Endodermal cell (in vitro differentiated cells): ENCODE measurements at regions not wholly inside any gene's neighbourhood (a gene's known extent, or its start where the extent isn't known, plus 50 kb on each side); places are given as distances from the start of the nearest gene placed in this dataset.

ENCODE experiments used
- DNase-seq: peaks from one replicate; pipeline ENCODE4 v3.0.0-alpha.2; 2017
- H3K27ac ChIP-seq: 2 replicates; pipeline ENCODE4 v1.5.1; 2013; ENCODE audit warnings: mild to moderate bottlenecking, low read depth, low read length, moderate library complexity
- H3K27me3 ChIP-seq: 2 replicates; pipeline ENCODE4 v1.6.1; 2013; ENCODE audit warnings: mild to moderate bottlenecking, low read length, moderate library complexity; ENCODE audit not compliant: insufficient read depth, control insufficient read depth, poor library complexity, severe bottlenecking
- H3K36me3 ChIP-seq: 2 replicates; pipeline ENCODE4 v1.7.0; 2013; ENCODE audit warnings: mild to moderate bottlenecking, low read length, moderate library complexity; ENCODE audit not compliant: control insufficient read depth, insufficient read depth
- H3K4me1 ChIP-seq: one replicate; pipeline ENCODE4 v1.7.0; 2013; ENCODE audit warnings: low read length; ENCODE audit not compliant: control insufficient read depth, insufficient read depth
- H3K4me3 ChIP-seq: 2 replicates; pipeline ENCODE4 v1.5.1; 2013; ENCODE audit warnings: mild to moderate bottlenecking, low read length, moderate library complexity
- H3K9ac ChIP-seq: 2 replicates; pipeline ENCODE4 v1.6.1; 2013; ENCODE audit warnings: mild to moderate bottlenecking, low read length, moderate library complexity; ENCODE audit not compliant: poor library complexity, severe bottlenecking; ENCODE audit errors: extremely low read depth
- H3K9me3 ChIP-seq: 2 replicates; pipeline ENCODE4 v1.6.1; 2013; ENCODE audit warnings: mild to moderate bottlenecking, low read length, moderate library complexity; ENCODE audit not compliant: control insufficient read depth
- H3K27ac Mint-ChIP-seq: 2 replicates; pipeline ENCODE4 v1.8.0; 2020; ENCODE audit warnings: mixed read lengths
- H3K27me3 Mint-ChIP-seq: 2 replicates; pipeline ENCODE4 v1.8.0; 2021; ENCODE audit warnings: mild to moderate bottlenecking, mixed read lengths; ENCODE audit not compliant: insufficient read depth
- H3K36me3 Mint-ChIP-seq: 2 replicates; pipeline ENCODE4 v1.8.0; 2020; ENCODE audit warnings: low read depth, mixed read lengths
- H3K4me1 Mint-ChIP-seq: 2 replicates; pipeline ENCODE4 v1.8.0; 2020; ENCODE audit warnings: mixed read lengths
- H3K4me3 Mint-ChIP-seq: 2 replicates; pipeline ENCODE4 v1.8.0; 2020; ENCODE audit warnings: mild to moderate bottlenecking, moderate library complexity, mixed read lengths
- H3K9me3 Mint-ChIP-seq: 2 replicates; pipeline ENCODE4 v1.8.0; 2020; ENCODE audit warnings: mild to moderate bottlenecking, mixed read lengths
- WGBS, 2 experiments: methylation state at CpG; one replicate each; pipeline versions ENCODE4 v1.1.5 to v1.1.7; 2013; ENCODE audit warnings: missing lambda C conversion rate in 2 of 2, mixed read lengths in 1 of 2; ENCODE audit not compliant: insufficient coverage in 1 of 2, insufficient read length in 1 of 2; 5-methylcytosine and 5-hydroxymethylcytosine counted together
- TF ChIP-seq, protein P1 (sequence below): fragments of 200-600 bp; sonication (generic); conservative IDR thresholded peaks from 2 replicates; pipeline ENCODE4 v1.5.0; 2021; ENCODE audit warnings: antibody characterized with exemption, mild to moderate bottlenecking

DNA sequence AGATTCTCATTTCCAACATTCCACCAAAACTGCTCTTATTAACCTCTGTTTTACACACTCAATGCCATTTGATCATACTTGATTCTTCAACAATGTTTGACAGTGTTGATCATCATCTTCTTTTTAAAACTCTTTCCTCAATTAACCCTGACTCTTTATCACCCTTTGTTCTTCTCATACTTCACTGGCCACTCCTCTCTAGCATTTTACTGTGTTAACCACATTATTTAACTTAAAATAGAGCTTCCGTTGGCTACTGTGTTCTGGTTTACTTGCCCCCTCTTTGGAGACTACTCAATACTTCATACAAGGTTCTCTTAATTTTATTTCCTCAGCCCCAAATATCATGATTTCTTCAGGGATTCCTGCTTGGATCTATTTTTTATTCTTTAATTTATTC lies 121.1 kb upstream of the SPRY2 start:
- Histone ChIP-seq H3K36me3 (no peaks in the 10 kb centered on the region), H3K27ac (no peak overlapping the region), H3K9ac (no peak overlapping the region), H3K4me3 (no peak overlapping the region), H3K27me3 (no peaks in the 10 kb centered on the region), H3K9me3 (no peaks in the 10 kb centered on the region), H3K4me1 (no peaks in the 10 kb centered on the region)
- TF ChIP-seq, protein P1, sequence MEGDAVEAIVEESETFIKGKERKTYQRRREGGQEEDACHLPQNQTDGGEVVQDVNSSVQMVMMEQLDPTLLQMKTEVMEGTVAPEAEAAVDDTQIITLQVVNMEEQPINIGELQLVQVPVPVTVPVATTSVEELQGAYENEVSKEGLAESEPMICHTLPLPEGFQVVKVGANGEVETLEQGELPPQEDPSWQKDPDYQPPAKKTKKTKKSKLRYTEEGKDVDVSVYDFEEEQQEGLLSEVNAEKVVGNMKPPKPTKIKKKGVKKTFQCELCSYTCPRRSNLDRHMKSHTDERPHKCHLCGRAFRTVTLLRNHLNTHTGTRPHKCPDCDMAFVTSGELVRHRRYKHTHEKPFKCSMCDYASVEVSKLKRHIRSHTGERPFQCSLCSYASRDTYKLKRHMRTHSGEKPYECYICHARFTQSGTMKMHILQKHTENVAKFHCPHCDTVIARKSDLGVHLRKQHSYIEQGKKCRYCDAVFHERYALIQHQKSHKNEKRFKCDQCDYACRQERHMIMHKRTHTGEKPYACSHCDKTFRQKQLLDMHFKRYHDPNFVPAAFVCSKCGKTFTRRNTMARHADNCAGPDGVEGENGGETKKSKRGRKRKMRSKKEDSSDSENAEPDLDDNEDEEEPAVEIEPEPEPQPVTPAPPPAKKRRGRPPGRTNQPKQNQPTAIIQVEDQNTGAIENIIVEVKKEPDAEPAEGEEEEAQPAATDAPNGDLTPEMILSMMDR = no peak
- no peaks in the 10 kb centered on the region for H3K4me1 Mint-ChIP-seq
- WGBS, 2 experiments = 93 to 100% methylated on average over 1 of the region's 1 CpG
- no peaks in the 10 kb centered on the region for H3K9me3 Mint-ChIP-seq
- H3K27ac Mint-ChIP-seq = no peak overlapping the region
- no peaks in the 10 kb centered on the region for H3K36me3 Mint-ChIP-seq
- no peak overlapping the region for H3K4me3 Mint-ChIP-seq
- H3K27me3 Mint-ChIP-seq = no peaks in the 10 kb centered on the region
- no peak for DNase-seq

DNA sequence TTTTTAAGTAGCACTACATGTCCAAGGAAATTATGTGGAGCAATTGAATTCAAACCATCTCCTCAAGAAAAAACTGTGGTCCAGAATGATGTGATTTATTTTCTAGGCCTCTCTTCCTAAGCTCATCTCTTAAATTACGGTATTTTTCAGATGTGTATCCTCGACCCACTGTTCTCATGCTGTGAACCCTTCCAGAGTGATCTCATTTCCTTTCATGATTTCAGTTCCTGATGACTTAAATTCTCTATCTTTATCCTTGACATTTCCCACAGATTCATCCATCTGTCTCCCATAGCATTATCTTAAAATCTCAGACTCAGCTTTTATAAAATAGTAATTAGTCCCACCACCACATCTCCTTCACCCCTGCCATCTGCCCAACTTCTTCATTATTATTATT lies 117.6 kb upstream of the SPRY2 start:
- Mint-ChIP-seq H3K9me3 (no peaks in the 10 kb centered on the region), H3K27ac (no peak overlapping the region), H3K4me3 (no peak overlapping the region), H3K27me3 (no peaks in the 10 kb centered on the region), H3K4me1 (no peaks in the 10 kb centered on the region), H3K36me3 (no peaks in the 10 kb centered on the region)
- Histone ChIP-seq H3K9me3 (no peaks in the 10 kb centered on the region), H3K9ac (no peak overlapping the region), H3K27me3 (no peaks in the 10 kb centered on the region), H3K4me1 (no peaks in the 10 kb centered on the region), H3K4me3 (no peak overlapping the region), H3K27ac (no peak overlapping the region), H3K36me3 (no peaks in the 10 kb centered on the region)
- TF ChIP-seq, protein P1 = no peak
- WGBS, 2 experiments = 87 to 90% methylated on average over 2 of the region's 2 CpGs
- no peak for DNase-seq

DNA sequence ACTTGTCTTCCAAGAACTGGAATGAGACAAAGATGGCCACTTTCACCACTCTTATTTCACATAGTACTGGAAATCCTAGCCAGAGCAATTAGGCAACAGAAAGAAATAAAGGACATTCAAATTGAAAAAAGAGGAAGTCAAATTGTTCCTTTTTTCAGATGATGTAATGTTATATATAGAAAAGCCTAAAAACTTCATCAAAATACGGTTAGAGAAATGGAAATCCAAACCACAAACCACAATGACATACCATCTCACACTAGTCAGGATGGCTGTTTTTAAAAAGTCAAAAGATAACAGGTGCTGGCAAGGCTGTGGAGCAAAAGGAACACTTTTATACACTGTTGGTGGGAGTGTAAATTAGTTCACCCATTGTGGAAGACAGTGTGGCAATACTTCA lies 113.3 kb upstream of the SPRY2 start:
- no peaks in the 10 kb centered on the region for H3K27me3 Mint-ChIP-seq
- no peaks in the 10 kb centered on the region for H3K4me1 ChIP-seq
- no peaks in the 10 kb centered on the region for H3K9me3 Mint-ChIP-seq
- H3K27me3 ChIP-seq = no peaks in the 10 kb centered on the region
- TF ChIP-seq, protein P1 = no peak
- H3K36me3 Mint-ChIP-seq = no peaks in the 10 kb centered on the region
- H3K4me1 Mint-ChIP-seq = no peaks in the 10 kb centered on the region
- no peaks in the 10 kb centered on the region for H3K9me3 ChIP-seq
- DNase-seq = no peak
- no peaks in the 10 kb centered on the region for H3K36me3 ChIP-seq
- no peak overlapping the region for H3K27ac ChIP-seq
- no CpG with 5 or more reads among the region's 1 CpG for WGBS, 2 experiments
- H3K4me3 Mint-ChIP-seq = no peak overlapping the region
- no peak overlapping the region for H3K4me3 ChIP-seq
- H3K9ac ChIP-seq = no peak overlapping the region
- no peak overlapping the region for H3K27ac Mint-ChIP-seq
